ENCODE measurements at regions not wholly inside any gene's neighbourhood (a gene's known extent, or its start where the extent isn't known, plus 50 kb on each side); places are given as distances from the start of the nearest gene placed in this dataset.

DNA sequence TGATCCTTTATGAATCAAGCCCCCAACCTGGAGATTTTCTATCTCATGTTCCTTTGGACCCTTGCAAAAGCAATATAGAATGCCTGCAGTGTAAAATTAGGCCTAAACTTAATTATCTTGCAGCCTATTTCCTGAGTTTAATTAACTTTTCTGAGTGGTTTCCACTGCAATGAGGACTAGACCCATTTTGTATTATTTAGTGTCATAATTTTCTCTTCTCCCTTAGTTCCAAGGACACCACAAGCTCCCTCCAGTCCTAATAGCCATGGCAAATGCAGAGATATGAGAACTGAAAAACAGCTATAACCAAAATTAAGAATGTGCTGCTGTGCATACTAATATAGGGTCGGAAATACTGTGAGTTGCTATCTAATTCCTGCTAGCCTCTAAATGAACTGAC lies 90.9 kb upstream of the GRAMD2B start:
- no peaks in the 10 kb centered on the region for H3K9me3 ChIP-seq (ENCODE audit: control insufficient read depth in 2 of 2, low read length in 2 of 2)

GRCh38 chr5:126334760-126335159 lies 88.4 kb upstream of the GRAMD2B start:
- Histone ChIP-seq H3K27me3 (ENCODE audit: control insufficient read depth in 1 of 2, insufficient read depth in 2 of 2, low read length in 2 of 2) (peaks cover 0 to under 1% of the 10 kb centered on the region in 2 donors), H3K4me1 (ENCODE audit: control insufficient read depth, insufficient read depth, low read length) (no peaks in the 10 kb centered on the region), H3K9me3 (ENCODE audit: control insufficient read depth in 2 of 2, low read length in 2 of 2) (no peaks in the 10 kb centered on the region), H3K4me3 (ENCODE audit: low read length in 2 of 2) (no peak overlapping the region), H3K36me3 (ENCODE audit: control insufficient read depth in 2 of 2, insufficient read depth in 2 of 2, low read length in 2 of 2) (no peaks in the 10 kb centered on the region), H3K27ac (ENCODE audit: low read length) (no peak overlapping the region), H3K9ac (ENCODE audit: low read length in 2 of 2) (no peak overlapping the region)

More for the DNA sequence above, 90.9 kb upstream of the GRAMD2B start:
- H3K9ac ChIP-seq (ENCODE audit: low read length in 2 of 2), result no peak overlapping the region
- H3K27me3 ChIP-seq (ENCODE audit: control insufficient read depth in 1 of 2, insufficient read depth in 2 of 2, low read length in 2 of 2), result peaks cover 0 to 2% of the 10 kb centered on the region in 2 donors
- no peak overlapping the region for H3K27ac ChIP-seq (ENCODE audit: low read length)
- H3K36me3 ChIP-seq (ENCODE audit: control insufficient read depth in 2 of 2, insufficient read depth in 2 of 2, low read length in 2 of 2), result no peaks in the 10 kb centered on the region
- H3K4me1 ChIP-seq (ENCODE audit: control insufficient read depth, insufficient read depth, low read length), result no peaks in the 10 kb centered on the region
- no peak overlapping the region for H3K4me3 ChIP-seq (ENCODE audit: low read length in 2 of 2)

DNA sequence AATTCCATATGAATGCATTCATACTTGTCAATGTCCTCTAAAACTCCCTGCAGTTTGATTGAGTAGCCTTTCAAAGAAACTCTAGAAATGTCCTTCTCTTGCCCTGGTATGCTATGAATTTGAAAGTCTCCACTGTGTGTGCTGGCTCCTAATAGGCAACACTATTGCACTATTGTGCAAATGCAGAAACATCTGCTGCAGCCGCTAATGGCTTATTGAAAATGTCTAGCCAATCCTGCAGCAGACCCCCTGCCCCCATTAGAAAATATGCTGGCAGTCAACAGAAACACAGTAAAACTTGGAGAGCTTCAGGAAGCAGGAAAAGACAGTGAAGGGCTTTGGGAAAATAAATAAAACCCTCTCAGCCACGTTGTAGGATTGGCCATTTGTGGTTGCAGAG lies 87.3 kb upstream of the GRAMD2B start:
- Histone ChIP-seq H3K27me3 (ENCODE audit: control insufficient read depth in 1 of 2, insufficient read depth in 2 of 2, low read length in 2 of 2) (no peaks in the 10 kb centered on the region), H3K4me1 (ENCODE audit: control insufficient read depth, insufficient read depth, low read length) (no peaks in the 10 kb centered on the region), H3K36me3 (ENCODE audit: control insufficient read depth in 2 of 2, insufficient read depth in 2 of 2, low read length in 2 of 2) (no peaks in the 10 kb centered on the region), H3K27ac (ENCODE audit: low read length) (no peak overlapping the region), H3K9me3 (ENCODE audit: control insufficient read depth in 2 of 2, low read length in 2 of 2) (no peaks in the 10 kb centered on the region), H3K4me3 (ENCODE audit: low read length in 2 of 2) (no peak overlapping the region), H3K9ac (ENCODE audit: low read length in 2 of 2) (no peak overlapping the region)

GRCh38 chr5:126338635-126339034 lies 84.6 kb upstream of the GRAMD2B start:
- Histone ChIP-seq H3K27ac (ENCODE audit: low read length) (no peak overlapping the region), H3K27me3 (ENCODE audit: control insufficient read depth in 1 of 2, insufficient read depth in 2 of 2, low read length in 2 of 2) (no peaks in the 10 kb centered on the region), H3K4me3 (ENCODE audit: low read length in 2 of 2) (no peak overlapping the region), H3K4me1 (ENCODE audit: control insufficient read depth, insufficient read depth, low read length) (no peaks in the 10 kb centered on the region), H3K36me3 (ENCODE audit: control insufficient read depth in 2 of 2, insufficient read depth in 2 of 2, low read length in 2 of 2) (no peaks in the 10 kb centered on the region), H3K9ac (ENCODE audit: low read length in 2 of 2) (no peak overlapping the region), H3K9me3 (ENCODE audit: control insufficient read depth in 2 of 2, low read length in 2 of 2) (no peaks in the 10 kb centered on the region)

DNA sequence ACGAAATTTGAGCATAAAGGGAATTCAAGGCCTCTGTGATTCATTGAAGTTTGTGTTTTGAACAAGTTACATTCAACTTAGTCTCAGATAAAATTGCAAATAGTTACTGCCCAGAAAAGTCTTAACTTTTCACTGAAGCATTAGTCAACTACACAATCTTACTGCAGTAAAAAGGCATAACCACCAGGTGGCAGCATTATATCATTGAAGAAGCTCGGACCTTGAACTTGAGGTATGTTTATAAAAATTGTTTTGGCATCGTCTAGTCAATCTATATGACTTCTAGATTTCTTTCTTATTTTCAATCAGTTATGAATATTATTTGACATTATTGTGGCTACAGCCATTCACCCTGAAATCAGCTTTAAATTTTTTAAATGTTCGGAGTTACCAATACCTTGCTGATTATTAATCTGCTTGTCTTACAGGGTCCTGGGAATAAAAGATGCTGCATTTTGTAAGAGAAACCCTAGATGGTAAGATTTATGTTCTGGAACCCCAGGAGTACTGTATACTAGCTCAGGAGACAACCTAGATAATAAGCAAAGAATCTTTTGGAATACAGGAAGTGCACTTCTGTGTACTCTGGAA lies 83.9 kb upstream of the GRAMD2B start:
- Histone ChIP-seq H3K27me3 (ENCODE audit: control insufficient read depth in 1 of 2, insufficient read depth in 2 of 2, low read length in 2 of 2) (no peaks in the 10 kb centered on the region), H3K4me1 (ENCODE audit: control insufficient read depth, insufficient read depth, low read length) (no peaks in the 10 kb centered on the region), H3K9ac (ENCODE audit: low read length in 2 of 2) (no peak overlapping the region), H3K36me3 (ENCODE audit: control insufficient read depth in 2 of 2, insufficient read depth in 2 of 2, low read length in 2 of 2) (no peaks in the 10 kb centered on the region), H3K4me3 (ENCODE audit: low read length in 2 of 2) (no peak overlapping the region), H3K27ac (ENCODE audit: low read length) (no peak overlapping the region), H3K9me3 (ENCODE audit: control insufficient read depth in 2 of 2, low read length in 2 of 2) (no peaks in the 10 kb centered on the region)

DNA sequence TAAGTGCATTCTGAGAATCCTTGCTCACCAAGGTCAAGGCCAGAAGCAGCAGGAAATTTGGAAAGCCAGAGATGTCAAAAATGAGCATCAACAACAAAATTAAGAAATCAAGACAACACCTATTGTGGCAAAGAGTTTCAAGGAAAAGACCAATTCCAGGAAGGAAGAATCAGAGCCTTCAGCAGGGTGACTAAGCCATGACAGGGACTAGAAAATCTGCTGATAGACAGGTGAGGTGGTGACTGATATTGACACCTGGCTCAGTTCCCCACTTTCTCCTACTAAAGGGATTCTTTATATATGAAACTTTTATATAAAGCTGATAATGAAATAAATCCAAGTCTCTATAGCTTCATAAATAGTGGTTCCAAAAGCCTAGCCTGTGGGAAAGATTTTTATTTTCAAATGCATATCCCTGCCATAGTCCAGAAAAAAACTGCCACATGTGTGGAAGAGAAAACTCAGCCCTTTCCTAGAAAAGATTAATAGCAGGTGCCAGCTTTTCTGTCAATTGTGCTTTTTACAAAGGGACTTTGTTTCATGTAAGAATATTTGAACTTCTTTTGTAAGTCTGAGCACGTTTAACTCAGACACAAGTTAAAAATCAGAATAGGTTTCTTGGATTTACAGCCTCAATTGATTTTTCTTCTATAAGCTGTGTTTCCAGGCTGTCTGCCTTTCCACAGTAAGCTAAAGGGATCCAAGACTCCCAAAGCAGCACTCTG lies 81.1 kb upstream of the GRAMD2B start:
- peaks cover 0 to 2% of the 10 kb centered on the region in 2 donors for H3K27me3 ChIP-seq (ENCODE audit: control insufficient read depth in 1 of 2, insufficient read depth in 2 of 2, low read length in 2 of 2)
- H3K36me3 ChIP-seq (ENCODE audit: control insufficient read depth in 2 of 2, insufficient read depth in 2 of 2, low read length in 2 of 2), result no peaks in the 10 kb centered on the region
- no peaks in the 10 kb centered on the region for H3K9me3 ChIP-seq (ENCODE audit: control insufficient read depth in 2 of 2, low read length in 2 of 2)
- no peaks in the 10 kb centered on the region for H3K4me1 ChIP-seq (ENCODE audit: control insufficient read depth, insufficient read depth, low read length)
- H3K9ac ChIP-seq (ENCODE audit: low read length in 2 of 2), result no peak overlapping the region
- H3K27ac ChIP-seq (ENCODE audit: low read length), result no peak overlapping the region
- no peak overlapping the region for H3K4me3 ChIP-seq (ENCODE audit: low read length in 2 of 2)

DNA sequence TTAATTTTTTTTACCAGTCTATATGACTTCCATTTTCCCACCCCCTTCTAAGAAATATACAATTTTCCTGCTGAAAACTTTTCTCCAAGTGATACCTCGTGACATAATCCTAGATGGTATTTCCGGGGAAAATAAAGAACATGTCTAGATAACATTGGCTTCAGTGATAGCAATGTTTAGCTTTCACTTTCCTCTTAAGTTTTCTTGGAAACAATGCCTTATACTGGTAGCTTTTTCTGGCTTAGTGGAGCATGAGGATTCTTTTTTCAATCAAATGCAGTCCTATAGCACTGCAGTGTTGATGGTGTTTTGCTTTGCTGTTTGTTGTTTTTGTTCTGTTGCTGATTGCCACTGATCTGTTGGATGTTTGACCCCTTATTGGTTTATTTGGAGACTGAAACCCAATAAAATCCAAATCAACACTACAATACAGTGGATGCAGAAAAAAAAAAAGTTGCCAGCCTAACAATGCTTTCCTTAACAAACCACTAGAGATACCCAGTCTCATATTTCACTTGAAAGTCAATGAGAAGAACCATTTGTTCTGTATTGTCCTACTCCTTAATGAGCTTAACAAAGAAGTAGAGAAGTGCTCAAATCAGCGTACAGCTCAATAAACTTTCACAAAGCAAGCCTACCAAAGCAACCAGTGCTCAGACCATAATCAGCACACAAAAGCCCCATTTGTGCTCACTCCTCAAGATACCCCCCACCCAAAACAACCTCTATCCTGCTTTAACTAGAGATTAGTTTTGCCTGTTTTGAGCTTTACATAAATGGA lies 74.2 kb upstream of the GRAMD2B start:
- no peak overlapping the region for H3K9ac ChIP-seq (ENCODE audit: low read length in 2 of 2)
- H3K27ac ChIP-seq (ENCODE audit: low read length), result no peak overlapping the region
- no peaks in the 10 kb centered on the region for H3K9me3 ChIP-seq (ENCODE audit: control insufficient read depth in 2 of 2, low read length in 2 of 2)
- no peak overlapping the region for H3K4me3 ChIP-seq (ENCODE audit: low read length in 2 of 2)
- peaks cover 0 to 2% of the 10 kb centered on the region in 2 donors for H3K27me3 ChIP-seq (ENCODE audit: control insufficient read depth in 1 of 2, insufficient read depth in 2 of 2, low read length in 2 of 2)
- no peaks in the 10 kb centered on the region for H3K36me3 ChIP-seq (ENCODE audit: control insufficient read depth in 2 of 2, insufficient read depth in 2 of 2, low read length in 2 of 2)
- H3K4me1 ChIP-seq (ENCODE audit: control insufficient read depth, insufficient read depth, low read length), result no peaks in the 10 kb centered on the region

DNA sequence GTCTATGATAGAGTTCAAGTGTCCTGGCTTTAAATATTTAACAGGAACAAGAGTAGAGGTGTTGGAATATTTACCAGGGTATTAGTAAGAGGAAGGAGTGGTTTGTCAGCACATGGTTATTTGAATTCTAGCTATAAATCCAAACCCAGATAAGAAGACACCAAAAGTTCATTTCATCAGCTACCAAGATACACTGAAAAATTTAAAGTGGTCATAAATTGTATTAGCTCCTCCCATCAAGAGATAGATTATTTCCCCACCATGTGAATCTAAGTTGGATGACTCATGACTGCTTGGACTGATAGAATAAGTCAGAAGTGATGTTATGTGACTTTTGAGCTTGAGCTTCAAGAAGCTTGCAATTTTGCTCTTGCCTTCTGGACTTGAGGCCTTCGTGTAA lies 72.1 kb upstream of the GRAMD2B start:
- Histone ChIP-seq H3K4me3 (ENCODE audit: low read length in 2 of 2) (no peak overlapping the region), H3K4me1 (ENCODE audit: control insufficient read depth, insufficient read depth, low read length) (no peaks in the 10 kb centered on the region), H3K36me3 (ENCODE audit: control insufficient read depth in 2 of 2, insufficient read depth in 2 of 2, low read length in 2 of 2) (no peaks in the 10 kb centered on the region), H3K9ac (ENCODE audit: low read length in 2 of 2) (no peak overlapping the region), H3K9me3 (ENCODE audit: control insufficient read depth in 2 of 2, low read length in 2 of 2) (no peaks in the 10 kb centered on the region), H3K27ac (ENCODE audit: low read length) (no peak overlapping the region), H3K27me3 (ENCODE audit: control insufficient read depth in 1 of 2, insufficient read depth in 2 of 2, low read length in 2 of 2) (no peaks in the 10 kb centered on the region)

- no peak overlapping the region for H3K27ac ChIP-seq (ENCODE audit: low read length)
Observed at GRCh38 chr5:126354012-126354857, 69.0 kb upstream of the GRAMD2B start.

More at GRCh38 chr5:126354012-126354857, 69.0 kb upstream of the GRAMD2B start:
- Histone ChIP-seq H3K9me3 (ENCODE audit: control insufficient read depth in 2 of 2, low read length in 2 of 2) (no peaks in the 10 kb centered on the region), H3K36me3 (ENCODE audit: control insufficient read depth in 2 of 2, insufficient read depth in 2 of 2, low read length in 2 of 2) (no peaks in the 10 kb centered on the region), H3K4me1 (ENCODE audit: control insufficient read depth, insufficient read depth, low read length) (no peaks in the 10 kb centered on the region), H3K27me3 (ENCODE audit: control insufficient read depth in 1 of 2, insufficient read depth in 2 of 2, low read length in 2 of 2) (no peaks in the 10 kb centered on the region), H3K4me3 (ENCODE audit: low read length in 2 of 2) (peak overlapping the region in 1 of 2 donors; percentile 40), H3K9ac (ENCODE audit: low read length in 2 of 2) (peak overlapping the region; percentile 3 to 58)

All from stomach smooth muscle (tissue), 2 donors.